NCI-H187 treated with DMSO at 0.1 percent for 48 hours (cell line): ENCODE measurements at regions not wholly inside any gene's neighbourhood (a gene's known extent, or its start where the extent isn't known, plus 50 kb on each side); places are given as distances from the start of the nearest gene placed in this dataset.

Experiments
- DNase-seq: peaks from one replicate; lab custom pipeline; 2025; lab: John Stamatoyannopoulos, UW

- no peak for DNase-seq
Observed at GRCh38 chr3:187822402-187822801, 77.1 kb upstream of the BCL6 start.

GRCh38 chr3:187823746-187824145 is 78.5 kb upstream of the BCL6 start:
- DNase-seq: no peak

- no peak for DNase-seq
Observed at GRCh38 chr3:187827723-187828122, 82.5 kb upstream of the BCL6 start.

GRCh38 chr3:187828579-187829452 is 83.5 kb upstream of the BCL6 start:
- DNase-seq: no peak

- DNase-seq: no peak
Observed at GRCh38 chr3:187830181-187830580, 84.9 kb upstream of the BCL6 start.

GRCh38 chr3:187831125-187832051 is 86.1 kb upstream of the BCL6 start:
- DNase-seq: no peak

GRCh38 chr3:187832202-187832601 is 86.9 kb upstream of the BCL6 start:
- DNase-seq: no peak

GRCh38 chr3:187833375-187833774 is 88.1 kb upstream of the BCL6 start:
- DNase-seq: no peak

- DNase-seq: no peak
Observed at GRCh38 chr3:187833799-187834578, 88.7 kb upstream of the BCL6 start.

- no peak for DNase-seq
Observed at GRCh38 chr3:187836823-187837770, 91.8 kb upstream of the BCL6 start.

GRCh38 chr3:187838016-187838540 is 92.8 kb upstream of the BCL6 start:
- DNase-seq: no peak

GRCh38 chr3:187839422-187839821 is 94.2 kb upstream of the BCL6 start:
- no peak for DNase-seq

- no peak for DNase-seq
Observed at GRCh38 chr3:187840856-187841255, 95.6 kb upstream of the BCL6 start.

GRCh38 chr3:187841560-187841959 is 96.3 kb upstream of the BCL6 start:
- no peak for DNase-seq

GRCh38 chr3:187843654-187844053 is 98.4 kb upstream of the BCL6 start:
- no peak for DNase-seq

- DNase-seq: no peak
Observed at GRCh38 chr3:187844708-187845107, 99.4 kb upstream of the BCL6 start.

GRCh38 chr3:187845826-187846225 is 100.6 kb upstream of the BCL6 start:
- no peak for DNase-seq

GRCh38 chr3:187848401-187848800 is 103.1 kb upstream of the BCL6 start:
- DNase-seq: no peak

- DNase-seq: no peak
Observed at GRCh38 chr3:187849016-187849654, 103.9 kb upstream of the BCL6 start.

- no peak for DNase-seq
Observed at GRCh38 chr3:187850258-187850921, 105.1 kb upstream of the BCL6 start.
